Activated naive CD8-positive, alpha-beta T cell treated with anti-CD3 and anti-CD28 coated beads, Interleukin-2, amount 10 ng/mL, durations not matched to agents 7 days and 5 days (primary cell): ENCODE measurements at regions not wholly inside any gene's neighbourhood (a gene's known extent, or its start where the extent isn't known, plus 50 kb on each side); places are given as distances from the start of the nearest gene placed in this dataset.

Source experiments
- ATAC-seq: fragments of 150-1000 bp; cut with Tn5 transposase; one replicate; pipeline ENCODE4 v1.10.0; 2021; ENCODE audit warnings: low read depth, moderate library complexity
- POLR2A ChIA-PET: fragments of 350-600 bp; sonication (Branson Sonifier 250); formaldehyde crosslinking; loops from one replicate; lab custom pipeline; 2021; ENCODE audit warnings: antibody characterized with exemption; lab: Charles Lee
- DNase-seq: peaks from one replicate; pipeline ENCODE4 v3.0.0; 2021
- H3K27ac Mint-ChIP-seq: one replicate; pipeline ENCODE4 v1.8.0; 2022; ENCODE audit warnings: mild to moderate bottlenecking, mixed read lengths
- H3K27me3 Mint-ChIP-seq: one replicate; pipeline ENCODE4 v1.8.0; 2022; ENCODE audit warnings: mild to moderate bottlenecking, moderate library complexity, mixed read lengths
- H3K36me3 Mint-ChIP-seq: one replicate; pipeline ENCODE4 v1.8.0; 2021; ENCODE audit warnings: mild to moderate bottlenecking, mixed read lengths
- H3K4me1 Mint-ChIP-seq: one replicate; pipeline ENCODE4 v1.8.0; 2021; ENCODE audit warnings: mixed read lengths
- H3K4me3 Mint-ChIP-seq: one replicate; pipeline ENCODE4 v1.8.0; 2022; ENCODE audit warnings: mild to moderate bottlenecking, moderate library complexity, mixed read lengths
- H3K9me3 Mint-ChIP-seq: one replicate; pipeline ENCODE4 v1.8.0; 2021; ENCODE audit warnings: mixed read lengths

- H3K9me3 Mint-ChIP-seq = peaks cover 4% of the 10 kb centered on the region
- ATAC-seq (no peak), DNase-seq (no peak)
- no peak overlapping the region for H3K4me3 Mint-ChIP-seq
- H3K27ac Mint-ChIP-seq = no peak overlapping the region
- no peaks in the 10 kb centered on the region for H3K27me3 Mint-ChIP-seq
- no peaks in the 10 kb centered on the region for H3K36me3 Mint-ChIP-seq
- no peaks in the 10 kb centered on the region for H3K4me1 Mint-ChIP-seq
- POLR2A ChIA-PET = no interaction called here
These were observed 1323.1 kb downstream of the PCDH7 start for GRCh38 chr4:32043248-32043633.

- H3K36me3 Mint-ChIP-seq = no peaks in the 10 kb centered on the region
- ATAC-seq (no peak), DNase-seq (no peak)
- no peaks in the 10 kb centered on the region for H3K4me1 Mint-ChIP-seq
- H3K4me3 Mint-ChIP-seq = no peak overlapping the region
- peaks cover 2% of the 10 kb centered on the region for H3K9me3 Mint-ChIP-seq
- H3K27ac Mint-ChIP-seq = no peak overlapping the region
- H3K27me3 Mint-ChIP-seq = no peaks in the 10 kb centered on the region
- POLR2A ChIA-PET = no interaction called here
These were observed 1341.7 kb downstream of the PCDH7 start for GRCh38 chr4:32061916-32062315.

- H3K4me3 Mint-ChIP-seq = no peak overlapping the region
- no peak overlapping the region for H3K27ac Mint-ChIP-seq
- ATAC-seq (no peak), DNase-seq (no peak)
- POLR2A ChIA-PET = no interaction called here
- H3K9me3 Mint-ChIP-seq = peaks cover 3% of the 10 kb centered on the region
- no peaks in the 10 kb centered on the region for H3K27me3 Mint-ChIP-seq
- no peaks in the 10 kb centered on the region for H3K36me3 Mint-ChIP-seq
- H3K4me1 Mint-ChIP-seq = no peaks in the 10 kb centered on the region
These were observed 1353.4 kb downstream of the PCDH7 start for GRCh38 chr4:32073542-32073941.

GRCh38 chr4:32087211-32087610, 1367.0 kb downstream of the PCDH7 start:
- H3K9me3 Mint-ChIP-seq = peaks cover 3% of the 10 kb centered on the region
- H3K27ac Mint-ChIP-seq = no peak overlapping the region
- H3K4me3 Mint-ChIP-seq = no peak overlapping the region
- ATAC-seq (no peak), DNase-seq (no peak)
- H3K36me3 Mint-ChIP-seq = no peaks in the 10 kb centered on the region
- no peaks in the 10 kb centered on the region for H3K4me1 Mint-ChIP-seq
- no peaks in the 10 kb centered on the region for H3K27me3 Mint-ChIP-seq
- POLR2A ChIA-PET = no interaction called here

GRCh38 chr4:32094987-32095386, 1374.8 kb downstream of the PCDH7 start:
- POLR2A ChIA-PET = no interaction called here
- DNase-seq = no peak
- Mint-ChIP-seq H3K4me1 (no peaks in the 10 kb centered on the region), H3K9me3 (no peaks in the 10 kb centered on the region), H3K27ac (no peak overlapping the region), H3K4me3 (no peak overlapping the region), H3K27me3 (no peaks in the 10 kb centered on the region), H3K36me3 (no peaks in the 10 kb centered on the region)
- no peak for ATAC-seq

- H3K4me1 Mint-ChIP-seq = no peaks in the 10 kb centered on the region
- POLR2A ChIA-PET = no interaction called here
- no peak overlapping the region for H3K27ac Mint-ChIP-seq
- no peak for DNase-seq
- peaks cover 2% of the 10 kb centered on the region for H3K9me3 Mint-ChIP-seq
- ATAC-seq = no peak
- no peaks in the 10 kb centered on the region for H3K36me3 Mint-ChIP-seq
- no peaks in the 10 kb centered on the region for H3K27me3 Mint-ChIP-seq
- no peak overlapping the region for H3K4me3 Mint-ChIP-seq
These were observed 1382.7 kb downstream of the PCDH7 start for GRCh38 chr4:32102896-32103295.

GRCh38 chr4:32106767-32107166, 1386.6 kb downstream of the PCDH7 start:
- ATAC-seq (no peak), DNase-seq (no peak)
- Mint-ChIP-seq H3K9me3 (peaks cover 2% of the 10 kb centered on the region), H3K4me3 (no peak overlapping the region), H3K36me3 (no peaks in the 10 kb centered on the region), H3K27ac (no peak overlapping the region), H3K27me3 (no peaks in the 10 kb centered on the region), H3K4me1 (no peaks in the 10 kb centered on the region)
- POLR2A ChIA-PET = no interaction called here

- Mint-ChIP-seq H3K4me3 (no peak overlapping the region), H3K27me3 (no peaks in the 10 kb centered on the region), H3K4me1 (no peaks in the 10 kb centered on the region), H3K36me3 (no peaks in the 10 kb centered on the region), H3K27ac (no peak overlapping the region), H3K9me3 (no peaks in the 10 kb centered on the region)
- ATAC-seq = no peak
- DNase-seq = no peak
- POLR2A ChIA-PET = no interaction called here
These were observed 1392.7 kb downstream of the PCDH7 start for GRCh38 chr4:32112891-32113290.

GRCh38 chr4:32117693-32118092, 1397.5 kb downstream of the PCDH7 start:
- DNase-seq = no peak
- Mint-ChIP-seq H3K9me3 (peaks cover 2% of the 10 kb centered on the region), H3K4me1 (no peaks in the 10 kb centered on the region), H3K4me3 (no peak overlapping the region), H3K27me3 (no peaks in the 10 kb centered on the region), H3K27ac (no peak overlapping the region), H3K36me3 (no peaks in the 10 kb centered on the region)
- POLR2A ChIA-PET = no interaction called here
- ATAC-seq = no peak

- no peak for ATAC-seq
- Mint-ChIP-seq H3K27ac (no peak overlapping the region), H3K36me3 (no peaks in the 10 kb centered on the region), H3K9me3 (peaks cover 5% of the 10 kb centered on the region), H3K4me3 (no peak overlapping the region), H3K27me3 (no peaks in the 10 kb centered on the region), H3K4me1 (no peaks in the 10 kb centered on the region)
- POLR2A ChIA-PET = no interaction called here
- DNase-seq = no peak
These were observed 1399.7 kb downstream of the PCDH7 start for GRCh38 chr4:32119907-32120306.

- DNase-seq (no peak), ATAC-seq (no peak)
- no peak overlapping the region for H3K4me3 Mint-ChIP-seq
- no peaks in the 10 kb centered on the region for H3K36me3 Mint-ChIP-seq
- no peaks in the 10 kb centered on the region for H3K4me1 Mint-ChIP-seq
- H3K9me3 Mint-ChIP-seq = peaks cover 3% of the 10 kb centered on the region
- H3K27ac Mint-ChIP-seq = no peak overlapping the region
- POLR2A ChIA-PET = no interaction called here
- H3K27me3 Mint-ChIP-seq = no peaks in the 10 kb centered on the region
These were observed 1408.4 kb downstream of the PCDH7 start for GRCh38 chr4:32128549-32128948.

GRCh38 chr4:32129967-32130366, 1409.8 kb downstream of the PCDH7 start:
- Mint-ChIP-seq H3K4me3 (no peak overlapping the region), H3K9me3 (peaks cover 5% of the 10 kb centered on the region), H3K27me3 (no peaks in the 10 kb centered on the region), H3K4me1 (no peaks in the 10 kb centered on the region), H3K27ac (no peak overlapping the region), H3K36me3 (no peaks in the 10 kb centered on the region)
- POLR2A ChIA-PET = no interaction called here
- ATAC-seq = no peak
- DNase-seq = no peak

GRCh38 chr4:32133141-32133540, 1413.0 kb downstream of the PCDH7 start:
- Mint-ChIP-seq H3K27me3 (no peaks in the 10 kb centered on the region), H3K36me3 (no peaks in the 10 kb centered on the region), H3K4me3 (no peak overlapping the region), H3K27ac (no peak overlapping the region), H3K4me1 (no peaks in the 10 kb centered on the region), H3K9me3 (peaks cover 5% of the 10 kb centered on the region)
- ATAC-seq = no peak
- POLR2A ChIA-PET = no interaction called here
- no peak for DNase-seq

GRCh38 chr4:32133734-32134133, 1413.6 kb downstream of the PCDH7 start:
- POLR2A ChIA-PET = no interaction called here
- ATAC-seq (no peak), DNase-seq (no peak)
- Mint-ChIP-seq H3K4me1 (no peaks in the 10 kb centered on the region), H3K4me3 (no peak overlapping the region), H3K27ac (no peak overlapping the region), H3K27me3 (no peaks in the 10 kb centered on the region), H3K36me3 (no peaks in the 10 kb centered on the region), H3K9me3 (peaks cover 5% of the 10 kb centered on the region)

- POLR2A ChIA-PET = no interaction called here
- H3K4me3 Mint-ChIP-seq = no peak overlapping the region
- H3K27ac Mint-ChIP-seq = no peak overlapping the region
- H3K9me3 Mint-ChIP-seq = peaks cover 5% of the 10 kb centered on the region
- H3K36me3 Mint-ChIP-seq = no peaks in the 10 kb centered on the region
- ATAC-seq (no peak), DNase-seq (no peak)
- no peaks in the 10 kb centered on the region for H3K4me1 Mint-ChIP-seq
- H3K27me3 Mint-ChIP-seq = no peaks in the 10 kb centered on the region
These were observed 1415.5 kb downstream of the PCDH7 start for GRCh38 chr4:32135642-32136041.
